ENCODE measurements at regions not wholly inside any gene's neighbourhood (a gene's known extent, or its start where the extent isn't known, plus 50 kb on each side); places are given as distances from the start of the nearest gene placed in this dataset.

DNA sequence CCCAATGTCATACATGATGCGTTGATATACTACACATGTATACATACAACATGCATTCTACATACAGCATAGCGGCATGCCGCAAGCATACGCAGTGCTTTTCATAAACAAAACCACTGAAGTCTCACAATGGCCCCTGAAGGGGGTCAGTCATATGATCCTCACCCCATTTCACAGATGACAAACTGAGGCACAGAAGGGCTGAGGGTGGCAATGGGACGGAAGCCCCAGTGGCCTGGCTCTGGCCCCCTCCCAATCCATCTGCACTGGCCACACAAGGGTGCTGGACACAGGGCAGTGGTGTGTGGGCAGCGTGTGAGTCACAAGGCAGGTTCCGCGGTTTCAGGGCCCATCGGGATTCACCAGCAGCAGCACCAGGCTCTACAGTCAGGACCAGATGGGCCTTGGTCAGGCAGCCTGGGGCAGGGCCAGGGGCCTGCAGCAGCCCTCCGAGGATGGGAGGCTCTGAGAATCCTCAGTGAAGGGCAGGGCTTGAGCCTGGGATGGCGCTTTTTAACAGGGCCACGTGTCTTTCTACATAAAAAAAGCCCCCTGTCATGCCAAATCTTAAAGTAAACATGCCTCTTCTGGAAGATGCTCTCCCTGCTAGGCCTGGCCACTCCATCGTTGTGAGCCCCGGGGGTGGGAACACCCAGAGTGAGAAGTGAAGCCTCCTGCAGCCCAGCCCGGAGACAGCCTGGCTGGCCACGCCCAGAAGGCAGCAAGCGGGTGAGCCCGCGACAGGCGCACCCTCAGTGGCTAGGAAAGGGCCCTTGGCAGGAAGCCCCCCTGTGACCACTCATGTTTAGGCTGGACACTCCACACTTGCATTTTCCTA lies 206.5 kb downstream of the CTTN start:
- TF ChIP-seq, protein P1, sequence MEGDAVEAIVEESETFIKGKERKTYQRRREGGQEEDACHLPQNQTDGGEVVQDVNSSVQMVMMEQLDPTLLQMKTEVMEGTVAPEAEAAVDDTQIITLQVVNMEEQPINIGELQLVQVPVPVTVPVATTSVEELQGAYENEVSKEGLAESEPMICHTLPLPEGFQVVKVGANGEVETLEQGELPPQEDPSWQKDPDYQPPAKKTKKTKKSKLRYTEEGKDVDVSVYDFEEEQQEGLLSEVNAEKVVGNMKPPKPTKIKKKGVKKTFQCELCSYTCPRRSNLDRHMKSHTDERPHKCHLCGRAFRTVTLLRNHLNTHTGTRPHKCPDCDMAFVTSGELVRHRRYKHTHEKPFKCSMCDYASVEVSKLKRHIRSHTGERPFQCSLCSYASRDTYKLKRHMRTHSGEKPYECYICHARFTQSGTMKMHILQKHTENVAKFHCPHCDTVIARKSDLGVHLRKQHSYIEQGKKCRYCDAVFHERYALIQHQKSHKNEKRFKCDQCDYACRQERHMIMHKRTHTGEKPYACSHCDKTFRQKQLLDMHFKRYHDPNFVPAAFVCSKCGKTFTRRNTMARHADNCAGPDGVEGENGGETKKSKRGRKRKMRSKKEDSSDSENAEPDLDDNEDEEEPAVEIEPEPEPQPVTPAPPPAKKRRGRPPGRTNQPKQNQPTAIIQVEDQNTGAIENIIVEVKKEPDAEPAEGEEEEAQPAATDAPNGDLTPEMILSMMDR (IDR thresholded peaks at IDR 0.05; ENCODE audit: insufficient read depth, low read depth, low read length, missing control alignments), result no peak
- H3K4me3 ChIP-seq (ENCODE audit: low read length), result no peak overlapping the region
- no peak for DNase-seq (ENCODE audit: low read depth)

DNA sequence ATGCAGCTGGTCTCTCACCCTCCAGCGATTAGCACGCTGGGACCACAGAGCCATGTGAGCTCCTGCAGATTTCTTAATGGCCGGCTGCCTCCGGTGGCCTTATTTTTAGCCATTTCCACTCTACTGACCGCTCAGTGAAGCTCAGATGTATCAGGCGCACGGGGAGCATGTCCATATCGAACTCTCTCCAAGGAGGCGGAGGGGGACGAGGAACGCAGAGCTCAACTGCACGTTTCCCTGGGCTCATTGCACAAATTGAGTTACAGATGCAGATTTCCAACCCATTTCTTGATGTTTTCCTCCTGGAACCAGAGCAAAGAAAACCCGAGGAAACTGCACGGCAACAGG lies 207.1 kb downstream of the CTTN start:
- no peak for DNase-seq (ENCODE audit: low read depth)
- TF ChIP-seq, protein P1 (IDR thresholded peaks at IDR 0.05; ENCODE audit: insufficient read depth, low read depth, low read length, missing control alignments), result no peak
- H3K4me3 ChIP-seq (ENCODE audit: low read length), result no peak overlapping the region

DNA sequence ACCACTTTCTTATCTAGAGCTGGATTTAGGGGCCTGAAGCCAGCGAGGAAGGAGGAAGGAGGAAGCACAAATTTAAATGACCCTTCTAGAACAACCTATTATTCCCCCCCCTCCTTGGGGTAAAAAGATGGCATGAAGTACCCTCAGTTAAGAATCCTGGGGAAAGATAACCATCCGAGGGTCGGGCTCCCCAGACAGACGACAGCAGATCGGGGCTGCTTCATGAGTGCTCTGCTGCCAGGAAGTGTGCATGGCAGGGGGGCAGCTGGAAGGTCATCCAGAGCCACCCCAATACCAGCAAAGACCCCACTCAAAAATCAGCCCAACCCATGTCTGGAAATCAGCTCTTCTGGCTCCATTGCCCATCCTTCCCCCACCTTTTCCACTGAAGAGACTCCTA lies 207.5 kb downstream of the CTTN start:
- TF ChIP-seq, protein P1 (IDR thresholded peaks at IDR 0.05; ENCODE audit: insufficient read depth, low read depth, low read length, missing control alignments), result no peak
- no peak for DNase-seq (ENCODE audit: low read depth)
- H3K4me3 ChIP-seq (ENCODE audit: low read length), result no peak overlapping the region

DNA sequence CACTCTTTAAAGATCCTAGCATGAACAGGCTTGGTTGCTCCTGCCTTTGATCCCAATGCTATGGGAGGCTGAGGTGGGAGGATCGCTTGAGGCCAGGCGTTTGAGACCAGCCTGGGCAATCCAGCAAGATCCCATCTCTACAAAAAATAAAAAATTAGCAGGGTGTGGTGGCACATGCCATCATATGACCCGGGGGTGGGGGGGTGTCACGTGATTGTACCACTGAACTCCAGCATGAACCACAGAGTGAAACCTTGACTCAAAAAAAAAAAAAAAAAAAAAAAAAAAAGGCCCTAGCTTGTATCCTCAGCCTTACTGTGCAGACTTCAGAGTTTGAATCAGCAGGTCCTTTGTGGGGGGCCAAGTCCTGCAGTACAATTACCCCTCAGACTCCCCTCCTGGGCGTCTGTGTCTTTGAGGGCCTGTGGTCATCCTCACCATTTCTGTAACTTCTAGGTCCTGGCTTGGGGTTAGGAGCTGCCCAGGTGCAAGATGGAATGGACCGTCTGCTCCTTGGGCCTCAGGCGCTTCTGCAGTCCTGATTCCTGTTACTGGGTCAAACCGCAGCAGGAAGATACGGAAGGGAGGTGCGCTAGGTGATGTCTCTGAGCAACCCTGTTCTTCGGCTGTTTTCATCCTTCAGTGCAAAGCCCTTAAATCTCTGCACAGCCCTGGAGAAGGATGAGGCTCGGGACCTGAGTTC lies 208.1 kb downstream of the CTTN start:
- TF ChIP-seq, protein P1 (IDR thresholded peaks at IDR 0.05; ENCODE audit: insufficient read depth, low read depth, low read length, missing control alignments), result no peak
- H3K4me3 ChIP-seq (ENCODE audit: low read length), result no peak overlapping the region
- no peak for DNase-seq (ENCODE audit: low read depth)

DNA sequence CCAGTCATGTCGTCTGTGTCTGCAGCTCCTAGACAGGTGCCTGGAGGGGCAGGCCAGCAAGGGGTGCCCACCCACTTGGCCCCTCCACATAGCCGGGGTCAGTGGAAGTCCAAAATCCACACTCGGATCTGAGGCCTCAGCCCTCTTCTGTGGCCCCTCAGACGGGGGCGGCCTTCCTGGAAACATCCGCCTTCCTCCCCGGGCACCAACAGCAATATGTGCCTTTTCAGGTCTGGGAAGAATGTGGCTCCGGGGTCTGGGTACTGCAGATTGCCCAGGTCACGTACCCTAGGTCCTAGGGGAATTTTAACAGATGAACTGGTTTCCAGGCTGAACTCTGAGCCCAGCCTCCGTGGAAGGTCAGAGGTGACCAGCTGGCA lies 208.6 kb downstream of the CTTN start:
- TF ChIP-seq, protein P1 (IDR thresholded peaks at IDR 0.05; ENCODE audit: insufficient read depth, low read depth, low read length, missing control alignments), result no peak
- DNase-seq (ENCODE audit: low read depth), result no peak
- no peak overlapping the region for H3K4me3 ChIP-seq (ENCODE audit: low read length)

DNA sequence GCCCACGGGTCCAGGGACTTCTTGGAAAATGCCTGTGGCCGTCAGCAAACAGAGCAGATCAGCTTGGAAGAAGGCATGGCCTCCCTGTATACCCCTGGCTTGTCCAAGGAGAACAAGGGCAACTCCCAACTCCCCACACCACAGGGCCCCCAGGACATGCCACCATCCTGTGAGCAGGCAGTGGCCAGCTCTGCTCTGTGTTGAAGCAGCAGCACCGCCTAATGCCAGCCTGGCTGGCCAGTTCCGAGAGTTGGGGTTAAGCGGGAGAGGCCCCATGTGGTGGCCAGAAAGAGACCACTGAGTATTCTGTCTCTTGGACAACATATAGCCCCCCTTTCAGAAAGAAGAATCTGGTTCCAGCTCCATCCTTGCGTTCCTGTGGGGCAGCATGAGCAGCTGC lies 209.2 kb downstream of the CTTN start:
- TF ChIP-seq, protein P1 (IDR thresholded peaks at IDR 0.05; ENCODE audit: insufficient read depth, low read depth, low read length, missing control alignments), result no peak
- H3K4me3 ChIP-seq (ENCODE audit: low read length), result no peak overlapping the region
- no peak for DNase-seq (ENCODE audit: low read depth)

All from epithelial cell of esophagus (primary cell).